GM04503 (cell line): ENCODE measurements at regions not wholly inside any gene's neighbourhood (a gene's known extent, or its start where the extent isn't known, plus 50 kb on each side); places are given as distances from the start of the nearest gene placed in this dataset.

Experiments used
- DNase-seq: peaks from one replicate; pipeline ENCODE4 v3.0.0-alpha.2; 2012; ENCODE audit warnings: low read depth

- no peak for DNase-seq
Observed at GRCh38 chr6:22621701-22622100, 52.3 kb downstream of the HDGFL1 start.

- DNase-seq, result no peak
Observed at GRCh38 chr6:22622351-22622750, 53.0 kb downstream of the HDGFL1 start.

- no peak for DNase-seq
Observed at GRCh38 chr6:22622813-22623212, 53.4 kb downstream of the HDGFL1 start.

- no peak for DNase-seq
Observed at GRCh38 chr6:22627644-22628043, 58.3 kb downstream of the HDGFL1 start.

GRCh38 chr6:22631091-22631490, 61.7 kb downstream of the HDGFL1 start:
- DNase-seq, result no peak

GRCh38 chr6:22632581-22633145, 63.3 kb downstream of the HDGFL1 start:
- DNase-seq, result no peak

GRCh38 chr6:22636452-22636851, 67.1 kb downstream of the HDGFL1 start:
- no peak for DNase-seq

- DNase-seq, result no peak
Observed at GRCh38 chr6:22637782-22638181, 68.4 kb downstream of the HDGFL1 start.

GRCh38 chr6:22638320-22638719, 69.0 kb downstream of the HDGFL1 start:
- DNase-seq, result no peak

- DNase-seq, result no peak
Observed at GRCh38 chr6:22642254-22642653, 72.9 kb downstream of the HDGFL1 start.

GRCh38 chr6:22643780-22644179, 74.4 kb downstream of the HDGFL1 start:
- no peak for DNase-seq

- no peak for DNase-seq
Observed at GRCh38 chr6:22647719-22648118, 78.4 kb downstream of the HDGFL1 start.

- no peak for DNase-seq
Observed at GRCh38 chr6:22651731-22652130, 82.4 kb downstream of the HDGFL1 start.

GRCh38 chr6:22653980-22654610, 84.7 kb downstream of the HDGFL1 start:
- DNase-seq, result no peak

GRCh38 chr6:22656706-22657351, 87.5 kb downstream of the HDGFL1 start:
- no peak for DNase-seq

GRCh38 chr6:22657352-22657980, 88.1 kb downstream of the HDGFL1 start:
- no peak for DNase-seq

GRCh38 chr6:22658183-22658582, 88.8 kb downstream of the HDGFL1 start:
- no peak for DNase-seq

- DNase-seq, result no peak
Observed at GRCh38 chr6:22658934-22659333, 89.6 kb downstream of the HDGFL1 start.

GRCh38 chr6:22664968-22665367, 95.6 kb downstream of the HDGFL1 start:
- no peak for DNase-seq

GRCh38 chr6:22666021-22666420, 96.7 kb downstream of the HDGFL1 start:
- DNase-seq, result no peak

GRCh38 chr6:22666586-22666985, 97.2 kb downstream of the HDGFL1 start:
- DNase-seq, result no peak

- no peak for DNase-seq
Observed at GRCh38 chr6:22667855-22668254, 98.5 kb downstream of the HDGFL1 start.

- no peak for DNase-seq
Observed at GRCh38 chr6:22668307-22668706, 98.9 kb downstream of the HDGFL1 start.
